SK-N-SH (cell line): ENCODE measurements at regions not wholly inside any gene's neighbourhood (a gene's known extent, or its start where the extent isn't known, plus 50 kb on each side); places are given as distances from the start of the nearest gene placed in this dataset.

Source experiments
- CTCF ChIA-PET: fragments of 300-600, 350-600 bp; formaldehyde crosslinking; extraction: SDS; loops from one replicate; lab custom pipeline; 2021; lab: Yijun Ruan, JAX
- POLR2A ChIA-PET: fragments of 350-600 bp; sonication (Branson Sonifier 250); formaldehyde crosslinking; extraction: SDS; loops from one replicate; lab custom pipeline; 2020; ENCODE audit warnings: antibody characterized with exemption, inconsistent platforms; lab: Yijun Ruan, JAX
- DNase-seq: peaks from one replicate; pipeline ENCODE4 v3.0.0; 2012
- H2AFZ ChIP-seq: fragments of 200-600 bp; sonication (generic); 2 replicates; pipeline ENCODE4 v1.8.1; 2016; ENCODE audit warnings: antibody characterized with exemption, mild to moderate bottlenecking, low read depth
- H3F3A ChIP-seq: fragments of 200-600 bp; sonication (generic); replicated peaks from 2 replicates; pipeline ENCODE3; 2016; ENCODE audit warnings: antibody characterized with exemption, mild to moderate bottlenecking; ENCODE audit not compliant: insufficient read depth
- H3K27ac ChIP-seq, 2 experiments: fragments of 200-500 bp in 1 of 2; fragments of 200-600 bp in 1 of 2; sonication (Bioruptor generic) in 1 of 2; sonication (generic), shearing (Covaris generic) in 1 of 2; 2 replicates each; pipeline versions ENCODE4 v1.5.1 to v1.6.1; 2014 to 2016; ENCODE audit warnings: low read depth in 2 of 2, inconsistent platforms in 1 of 2, low read length in 1 of 2, mild to moderate bottlenecking in 1 of 2, mixed read lengths in 1 of 2
- H3K27me3 ChIP-seq: fragments of 200-600 bp; sonication (generic), shearing (Covaris generic); 2 replicates; pipeline ENCODE4 v1.6.1; 2016; ENCODE audit warnings: mixed run types; ENCODE audit not compliant: insufficient read depth
- H3K36me3 ChIP-seq, 2 experiments: fragments of 200-500 bp in 1 of 2; fragments of 200-600 bp in 1 of 2; sonication (Bioruptor generic) in 1 of 2; sonication (generic) in 1 of 2; replicated peaks in 1 of 2; 2 replicates each; pipeline versions ENCODE3 to v1.5.1; 2014 to 2016; ENCODE audit warnings: low read length in 1 of 2, mild to moderate bottlenecking in 1 of 2; ENCODE audit not compliant: insufficient read depth in 2 of 2, control insufficient read depth in 1 of 2
- H3K4me1 ChIP-seq, 2 experiments: fragments of 200-500 bp in 1 of 2; fragments of 200-600 bp in 1 of 2; sonication (Bioruptor generic) in 1 of 2; sonication (generic), shearing (Covaris generic) in 1 of 2; 2 replicates each; pipeline versions ENCODE4 v1.5.1 to v1.6.1; 2014 to 2016; ENCODE audit warnings: low read depth in 1 of 2, low read length in 1 of 2, mixed run types in 1 of 2; ENCODE audit not compliant: insufficient read depth in 2 of 2, control insufficient read depth in 1 of 2
- H3K4me2 ChIP-seq: fragments of 200-600 bp; sonication (generic), shearing (Covaris generic); 2 replicates; pipeline ENCODE4 v1.6.1; 2017; ENCODE audit warnings: mixed run types
- H3K4me3 ChIP-seq, 2 experiments: fragments of 200-500 bp in 1 of 2; fragments of 200-600 bp in 1 of 2; sonication (Bioruptor generic) in 1 of 2; sonication (generic), shearing (Covaris generic) in 1 of 2; 2 replicates each; pipeline versions ENCODE4 v1.5.1 to v1.8.1; 2014 to 2016; ENCODE audit warnings: low read depth in 2 of 2, inconsistent platforms in 1 of 2, low read length in 1 of 2, mild to moderate bottlenecking in 1 of 2, mixed read lengths in 1 of 2, moderate library complexity in 1 of 2
- H3K79me2 ChIP-seq: fragments of 200-600 bp; sonication (generic); 2 replicates; pipeline ENCODE4 v1.8.1; 2017; ENCODE audit warnings: mild to moderate bottlenecking; ENCODE audit not compliant: insufficient read depth
- H3K9ac ChIP-seq: fragments of 200-600 bp; sonication (generic); 2 replicates; pipeline ENCODE4 v1.6.1; 2017; ENCODE audit warnings: mixed run types
- H3K9me2 ChIP-seq: fragments of 200-600 bp; sonication (generic); 2 replicates; pipeline ENCODE4 v1.6.1; 2017; ENCODE audit warnings: mixed run types
- H3K9me3 ChIP-seq: fragments of 200-600 bp; sonication (generic); 2 replicates; pipeline ENCODE4 v1.6.1; 2017; ENCODE audit warnings: mixed run types, mild to moderate bottlenecking, moderate library complexity
- H4K20me1 ChIP-seq: fragments of 200-600 bp; sonication (generic); 2 replicates; pipeline ENCODE4 v1.6.1; 2017; ENCODE audit warnings: mild to moderate bottlenecking, mixed run types; ENCODE audit not compliant: insufficient read depth
- CHD2 ChIP-seq: fragments of 150-350 bp; IDR thresholded peaks from 2 replicates; pipeline ENCODE4 v1.6.1; 2018; ENCODE audit warnings: low read length; ENCODE audit not compliant: partially characterized antibody
- EP300 ChIP-seq, 2 experiments: IDR thresholded peaks; 2 replicates each; pipeline versions ENCODE4 v1.4.0 to v1.6.1; 2012; ENCODE audit warnings: borderline replicate concordance in 1 of 2, low read depth in 1 of 2, low read length in 1 of 2
- EZH2phosphoT487 ChIP-seq: fragments of 200-600 bp; sonication (generic); IDR thresholded peaks from 2 replicates; pipeline ENCODE4 v1.6.1; 2017; ENCODE audit warnings: low read depth, mixed run types, mild to moderate bottlenecking, antibody characterized with exemption, moderate library complexity, borderline replicate concordance
- FOSL2 ChIP-seq: IDR thresholded peaks from 2 replicates; pipeline ENCODE4 v1.4.0; 2012; ENCODE audit warnings: low read depth, mild to moderate bottlenecking, moderate library complexity, borderline replicate concordance
- JUND ChIP-seq: IDR thresholded peaks from 2 replicates; pipeline ENCODE4 v1.4.0; 2012
- MXI1 ChIP-seq: IDR thresholded peaks from 2 replicates; pipeline ENCODE4 v1.6.1; 2012; ENCODE audit warnings: mild to moderate bottlenecking, low read depth, low read length, improper control_type of control experiment
- NRF1 ChIP-seq: IDR thresholded peaks from 2 replicates; pipeline ENCODE4 v1.6.1; 2012; ENCODE audit warnings: low read depth, mild to moderate bottlenecking, low read length
- POLR2AphosphoS5 ChIP-seq: IDR thresholded peaks from 2 replicates; pipeline ENCODE4 v1.6.1; 2012; ENCODE audit warnings: low read depth, low read length
- RAD21 ChIP-seq: IDR thresholded peaks from 2 replicates; pipeline ENCODE4 v1.6.1; 2012; ENCODE audit warnings: mild to moderate bottlenecking, low read length
- SMC3 ChIP-seq: IDR thresholded peaks from 2 replicates; pipeline ENCODE4 v1.6.1; 2012; ENCODE audit warnings: low read depth, low read length, improper control_type of control experiment
- TAF1 ChIP-seq: IDR thresholded peaks from 2 replicates; pipeline ENCODE4 v1.6.1; 2012; ENCODE audit warnings: low read depth, mild to moderate bottlenecking, low read length, moderate library complexity, borderline replicate concordance
- TEAD4 ChIP-seq: IDR thresholded peaks from 2 replicates; pipeline ENCODE4 v1.4.0; 2012; ENCODE audit warnings: mild to moderate bottlenecking, borderline replicate concordance; ENCODE audit not compliant: insufficient read depth
- USF1 ChIP-seq: IDR thresholded peaks from 2 replicates; pipeline ENCODE4 v1.4.0; 2012; ENCODE audit warnings: low read depth, borderline replicate concordance
- ZBTB33 ChIP-seq: IDR thresholded peaks from 2 replicates; pipeline ENCODE4 v1.4.0; 2012; ENCODE audit warnings: low read depth, borderline replicate concordance
- WGBS: methylation state at CpG from one replicate; pipeline ENCODE4 v1.1.6; 2017; ENCODE audit warnings: low lambda C conversion rate; 5-methylcytosine and 5-hydroxymethylcytosine counted together

- H2AFZ ChIP-seq: no peak overlapping the region
- H4K20me1 ChIP-seq: no peaks in the 10 kb centered on the region
- POLR2A ChIA-PET: no interaction called here
- H3K27me3 ChIP-seq: no peaks in the 10 kb centered on the region
- H3K4me1 ChIP-seq: no peaks in the 10 kb centered on the region
- H3K9me2 ChIP-seq: no peaks in the 10 kb centered on the region
- no peaks in the 10 kb centered on the region for H3K9me3 ChIP-seq
- H3K36me3 ChIP-seq: no peaks in the 10 kb centered on the region
- no peak for DNase-seq
- H3K4me3 ChIP-seq: no peak overlapping the region
- H3K27ac ChIP-seq: no peak overlapping the region
- no peaks in the 10 kb centered on the region for H3K79me2 ChIP-seq
- peaks cover under 1% of the 10 kb centered on the region for H3F3A ChIP-seq
- no peak overlapping the region for H3K9ac ChIP-seq
- no peak overlapping the region for H3K4me2 ChIP-seq
- no peak for TF ChIP-seq EP300 (IDR thresholded peaks at IDR 0.05; ENCODE audit: borderline replicate concordance in 1 of 2, low read depth in 1 of 2, low read length in 1 of 2)
- TF ChIP-seq, all 33 proteins: peak for 0
- CTCF ChIA-PET: no interaction called here
These were observed 279.4 kb downstream of the WNT5A start for GRCh38 chr3:55207744-55208143.

GRCh38 chr3:55205990-55206389, 278.1 kb upstream of the LRTM1 start:
- POLR2A ChIA-PET: no interaction called here

More at GRCh38 chr3:55205990-55206389, 278.1 kb upstream of the LRTM1 start:
- Histone ChIP-seq H3F3A (peaks cover 8% of the 10 kb centered on the region), H3K27ac (no peak overlapping the region), H2AFZ (no peak overlapping the region), H3K9ac (no peak overlapping the region), H3K4me1 (peaks cover 0 to 3% of the 10 kb centered on the region in 2 experiments; a peak in 1 of 4 replicates), H3K27me3 (no peaks in the 10 kb centered on the region), H3K79me2 (no peaks in the 10 kb centered on the region), H3K4me3 (no peak overlapping the region), H4K20me1 (no peaks in the 10 kb centered on the region), H3K36me3 (no peaks in the 10 kb centered on the region), H3K9me2 (no peaks in the 10 kb centered on the region), H3K9me3 (no peaks in the 10 kb centered on the region), H3K4me2 (no peak overlapping the region)
- no peak for TF ChIP-seq EZH2phosphoT487
- no peak for TF ChIP-seq USF1
- no peak for TF ChIP-seq ZBTB33
- TF ChIP-seq SMC3: no peak
- no peak for TF ChIP-seq TAF1
- no peak for TF ChIP-seq POLR2AphosphoS5
- TF ChIP-seq JUND: no peak
- TF ChIP-seq CHD2: no peak
- no peak for TF ChIP-seq RAD21
- TF ChIP-seq TEAD4: no peak
- no peak for TF ChIP-seq NRF1
- no peak for TF ChIP-seq MXI1
- TF ChIP-seq FOSL2: no peak
- 70% methylated on average over 1 of the region's 1 CpG for WGBS
- CTCF ChIA-PET: interaction anchor here (1.2 kb wide), 1 partner anchor 25 kb away, joined by 3 read pairs; no protein-coding TSS in a partner anchor
- DNase-seq: no peak
